Stimulated activated naive CD8-positive, alpha-beta T cell treated with anti-CD3 and anti-CD28 coated beads, Interleukin-15, amount 100 ng/mL, for 72 hours (primary cell): ENCODE measurements at regions not wholly inside any gene's neighbourhood (a gene's known extent, or its start where the extent isn't known, plus 50 kb on each side); places are given as distances from the start of the nearest gene placed in this dataset.
"Not testable (repeated sequence)": the region's sequence is repeated elsewhere in the genome, so short reads cannot be mapped to it uniquely, and the experiment has no call there.

ENCODE experiments used
- ATAC-seq: fragments of 150-1000 bp; cut with Tn5 transposase; 2 replicates; pipeline ENCODE4 v1.10.0; 2021; ENCODE audit warnings: mild to moderate bottlenecking, moderate library complexity
- DNase-seq, 2 donors: peaks; one replicate each; pipeline ENCODE4 v3.0.0; 2021 to 2022
- H3K27ac Mint-ChIP-seq, 2 donors: one replicate each; pipeline ENCODE4 v1.8.0; 2022; ENCODE audit warnings: mild to moderate bottlenecking in 2 of 2, mixed read lengths in 2 of 2, moderate library complexity in 2 of 2
- H3K27me3 Mint-ChIP-seq: one replicate; pipeline ENCODE4 v1.8.0; 2022; ENCODE audit warnings: mixed read lengths
- H3K4me1 Mint-ChIP-seq: one replicate; pipeline ENCODE4 v1.8.0; 2022; ENCODE audit warnings: mild to moderate bottlenecking, mixed read lengths
- H3K4me3 Mint-ChIP-seq, 2 donors: one replicate each; pipeline ENCODE4 v1.8.0; 2022; ENCODE audit warnings: mild to moderate bottlenecking in 2 of 2, mixed read lengths in 2 of 2, moderate library complexity in 1 of 2
- H3K9me3 Mint-ChIP-seq, 2 donors: one replicate each; pipeline ENCODE4 v1.8.0; 2022; ENCODE audit warnings: mixed read lengths in 2 of 2

DNA sequence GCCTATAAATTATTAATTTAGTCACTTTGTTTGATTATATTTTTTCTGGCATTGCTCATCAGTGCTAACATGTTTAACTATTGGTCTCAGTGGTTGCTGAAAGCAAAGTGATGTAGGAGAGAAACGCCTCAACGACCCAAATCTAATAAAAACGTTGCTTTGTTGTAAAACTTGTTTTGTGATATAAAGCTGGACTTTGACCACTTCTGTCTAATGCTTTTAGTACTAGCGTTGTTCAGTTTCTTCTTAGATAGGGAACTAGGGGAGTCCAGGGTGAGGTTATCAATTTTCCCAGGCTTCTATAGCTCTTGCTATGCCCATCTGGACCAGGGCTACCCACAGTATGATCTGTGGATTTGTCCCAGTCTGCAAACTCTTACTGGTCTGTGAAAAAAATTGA, 80.6 kb upstream of the TBC1D5 start:
- Mint-ChIP-seq H3K27me3 (peaks cover 26% of the 10 kb centered on the region), H3K4me1 (no peaks in the 10 kb centered on the region), H3K4me3 (no peak overlapping the region), H3K27ac (no peak overlapping the region), H3K9me3 (no peaks in the 10 kb centered on the region)
- DNase-seq (no peak), ATAC-seq (no peak)

DNA sequence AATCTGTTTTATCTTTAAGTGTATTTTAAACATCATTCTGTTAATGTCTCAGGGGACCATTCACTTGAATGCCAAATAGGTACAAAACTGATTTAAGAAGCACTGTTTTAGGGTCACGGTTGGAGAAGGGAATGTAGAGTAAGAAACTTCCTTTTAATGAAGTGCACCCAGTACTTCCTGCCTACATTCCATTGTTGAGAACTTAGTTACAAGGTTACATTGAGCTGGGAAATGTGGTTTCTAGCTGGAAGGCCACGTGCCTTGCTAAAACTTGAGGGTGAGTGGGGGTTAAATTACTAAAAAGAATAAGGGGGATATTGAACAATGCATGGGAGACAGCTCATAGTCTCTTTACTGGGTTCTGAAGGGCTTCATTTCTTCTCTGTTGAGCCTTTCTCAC, 78.3 kb upstream of the TBC1D5 start:
- Mint-ChIP-seq H3K4me3 (no peak overlapping the region), H3K4me1 (no peaks in the 10 kb centered on the region), H3K27ac (no peak overlapping the region), H3K9me3 (no peaks in the 10 kb centered on the region), H3K27me3 (peaks cover 16% of the 10 kb centered on the region)
- ATAC-seq (no peak), DNase-seq (no peak)

DNA sequence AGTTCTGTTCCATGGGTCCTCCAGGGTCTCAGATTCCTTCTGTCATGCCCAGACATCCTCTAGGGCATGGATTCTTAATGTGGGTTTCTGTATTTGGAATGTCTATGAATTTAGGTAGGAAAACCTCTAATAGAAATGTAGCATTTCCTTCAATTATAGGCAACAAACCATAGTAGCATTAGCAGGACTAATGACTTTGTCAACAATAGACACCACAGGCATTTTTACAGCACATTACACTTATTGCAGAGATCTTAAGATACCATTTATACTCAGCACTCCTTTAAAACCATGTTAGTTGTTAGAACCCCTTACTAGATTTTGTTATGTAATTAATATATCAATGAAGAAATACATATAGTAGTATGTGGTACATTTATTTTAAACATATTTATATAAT, 77.8 kb upstream of the TBC1D5 start:
- no peak overlapping the region for H3K27ac Mint-ChIP-seq
- H3K4me1 Mint-ChIP-seq, result no peaks in the 10 kb centered on the region
- H3K4me3 Mint-ChIP-seq, result no peak overlapping the region
- no peaks in the 10 kb centered on the region for H3K9me3 Mint-ChIP-seq
- DNase-seq (no peak), ATAC-seq (no peak)
- H3K27me3 Mint-ChIP-seq, result peaks cover 12% of the 10 kb centered on the region

DNA sequence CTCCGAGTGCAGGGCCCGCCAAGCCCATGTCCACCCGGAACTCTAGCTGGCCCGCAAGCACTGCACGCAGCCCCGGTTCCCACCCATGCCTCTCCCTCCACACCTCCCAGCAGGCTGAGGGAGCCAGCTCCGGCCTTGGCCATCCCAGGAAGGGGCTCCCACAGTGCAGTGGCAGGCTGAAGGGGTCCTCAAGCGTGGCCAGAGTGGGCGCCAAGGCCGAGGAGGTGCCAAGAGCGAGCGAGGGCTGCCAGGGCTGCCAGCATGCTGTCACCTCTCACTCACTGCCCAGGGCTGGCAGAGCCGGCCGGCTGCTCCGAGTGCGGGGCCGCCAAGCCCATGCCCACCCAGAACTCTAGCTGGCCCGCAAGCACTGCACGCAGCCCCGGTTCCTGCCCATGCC, 75.5 kb upstream of the TBC1D5 start:
- H3K9me3 Mint-ChIP-seq, H3K4me3 Mint-ChIP-seq, H3K27ac Mint-ChIP-seq, H3K4me1 Mint-ChIP-seq, ATAC-seq, DNase-seq: not testable (repeated sequence)
- H3K27me3 Mint-ChIP-seq, result peaks cover 10% of the 10 kb centered on the region

DNA sequence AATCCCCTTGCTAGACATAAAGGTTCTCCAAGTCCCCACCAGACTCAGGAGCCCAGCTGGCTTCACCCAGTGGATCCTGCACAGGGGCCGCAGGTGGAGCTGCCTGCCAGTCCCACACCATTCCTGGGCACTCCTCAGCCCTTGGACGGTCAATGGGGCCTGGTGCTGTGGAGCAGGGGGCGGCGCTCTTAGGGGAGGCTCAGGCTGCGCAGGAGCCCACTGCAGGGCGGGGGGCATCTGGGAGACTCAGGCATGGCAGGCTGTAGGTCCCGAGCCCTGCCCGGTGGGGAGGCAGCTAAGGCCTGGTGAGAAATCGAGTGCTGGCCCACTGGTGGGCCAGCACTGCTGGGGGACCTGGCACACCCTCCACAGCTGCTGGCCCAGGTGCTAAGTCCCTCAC, 75.1 kb upstream of the TBC1D5 start:
- Mint-ChIP-seq H3K27ac (no peak overlapping the region), H3K4me3 (no peak overlapping the region), H3K9me3 (peaks cover 0 to 3% of the 10 kb centered on the region in 2 donors), H3K4me1 (no peaks in the 10 kb centered on the region), H3K27me3 (peaks cover 10% of the 10 kb centered on the region)
- no peak for ATAC-seq
- DNase-seq, result no peak

DNA sequence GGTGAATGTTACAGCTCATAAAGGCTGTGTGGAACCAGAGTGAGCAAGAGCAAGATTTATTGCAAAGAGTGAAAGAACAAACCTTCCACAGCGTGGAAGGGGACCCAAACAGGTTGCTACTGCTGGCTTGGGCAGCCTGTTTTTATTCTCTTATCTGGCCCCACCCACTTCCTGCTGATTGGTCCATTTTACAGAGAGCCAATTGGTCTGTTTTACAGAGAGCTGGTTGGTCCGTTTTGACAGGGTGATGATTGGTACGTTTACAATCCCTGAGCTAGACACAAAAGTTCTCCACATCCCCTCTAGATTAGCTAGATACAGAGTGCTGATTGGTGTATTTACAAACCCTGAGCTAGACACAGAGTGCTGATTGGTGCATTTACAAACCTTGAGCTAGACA, 74.4 kb upstream of the TBC1D5 start:
- not testable (repeated sequence) for H3K9me3 Mint-ChIP-seq, H3K4me3 Mint-ChIP-seq, H3K27ac Mint-ChIP-seq, DNase-seq, H3K4me1 Mint-ChIP-seq, ATAC-seq
- peaks cover 10% of the 10 kb centered on the region for H3K27me3 Mint-ChIP-seq

DNA sequence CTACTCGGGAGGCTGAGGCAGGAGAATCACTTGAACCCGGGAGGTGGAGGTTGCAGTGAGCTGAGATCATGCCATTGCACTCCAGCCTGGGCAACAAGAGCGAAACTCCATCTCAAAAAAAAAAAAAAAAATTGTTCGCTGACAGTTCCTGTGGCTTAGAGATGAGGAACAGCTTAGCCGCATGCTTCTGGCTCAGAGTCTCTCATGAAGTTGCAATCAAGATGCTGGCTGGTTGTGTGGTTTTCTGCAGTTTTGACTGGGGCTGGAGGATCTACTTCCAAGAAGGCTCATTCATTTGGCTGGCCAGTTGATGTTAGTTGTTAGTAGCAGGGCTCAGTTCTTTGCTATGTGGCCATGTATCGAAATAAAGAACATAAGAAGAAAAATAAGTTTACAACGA, 69.9 kb upstream of the TBC1D5 start:
- not testable (repeated sequence) for H3K4me1 Mint-ChIP-seq, H3K9me3 Mint-ChIP-seq, DNase-seq, H3K27me3 Mint-ChIP-seq, ATAC-seq, H3K27ac Mint-ChIP-seq, H3K4me3 Mint-ChIP-seq

DNA sequence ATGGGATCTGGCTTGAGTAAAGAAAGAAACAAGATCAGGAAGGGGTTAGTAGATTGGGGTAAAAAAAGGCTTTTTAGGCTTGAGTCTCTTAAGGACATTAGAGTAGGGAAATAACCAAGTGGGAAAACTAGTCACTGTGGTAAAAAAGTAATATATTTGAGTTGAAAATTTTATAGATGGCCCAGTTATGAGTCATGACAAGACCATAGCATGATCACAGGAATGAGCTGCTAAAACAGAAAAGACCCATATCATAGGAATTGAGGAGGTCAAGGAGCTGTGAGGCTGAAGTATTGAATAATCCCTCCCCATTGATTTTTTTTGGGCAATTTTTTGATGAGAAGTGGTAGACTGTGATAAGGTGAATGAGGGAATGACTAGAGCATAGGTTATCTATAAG, 69.2 kb upstream of the TBC1D5 start:
- Mint-ChIP-seq H3K9me3 (peaks cover 0 to 5% of the 10 kb centered on the region in 2 donors), H3K4me3 (no peak overlapping the region), H3K27me3 (no peaks in the 10 kb centered on the region), H3K27ac (no peak overlapping the region), H3K4me1 (peaks cover 11% of the 10 kb centered on the region)
- no peak for ATAC-seq
- DNase-seq, result no peak

DNA sequence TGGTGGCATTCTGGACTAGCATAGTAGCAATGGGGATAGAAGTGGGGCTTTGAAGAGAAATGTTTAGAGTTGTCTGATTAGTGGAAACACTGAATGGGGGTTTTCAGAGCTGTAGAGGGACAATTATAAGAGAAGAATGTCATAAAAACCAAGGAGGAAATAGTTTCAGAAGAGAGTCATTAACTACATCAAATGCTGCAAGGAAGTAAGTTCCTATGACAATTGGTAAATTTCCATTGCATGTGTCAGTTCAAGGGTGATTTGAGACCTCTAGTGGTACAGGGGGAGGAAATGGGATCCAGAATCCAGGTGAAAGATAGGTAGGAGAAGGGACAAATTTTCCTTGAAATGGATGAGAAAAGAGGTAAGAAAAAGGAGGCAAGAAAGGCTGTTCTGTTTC, 68.3 kb upstream of the TBC1D5 start:
- H3K27ac Mint-ChIP-seq, result no peak overlapping the region
- no peak overlapping the region for H3K4me3 Mint-ChIP-seq

DNA sequence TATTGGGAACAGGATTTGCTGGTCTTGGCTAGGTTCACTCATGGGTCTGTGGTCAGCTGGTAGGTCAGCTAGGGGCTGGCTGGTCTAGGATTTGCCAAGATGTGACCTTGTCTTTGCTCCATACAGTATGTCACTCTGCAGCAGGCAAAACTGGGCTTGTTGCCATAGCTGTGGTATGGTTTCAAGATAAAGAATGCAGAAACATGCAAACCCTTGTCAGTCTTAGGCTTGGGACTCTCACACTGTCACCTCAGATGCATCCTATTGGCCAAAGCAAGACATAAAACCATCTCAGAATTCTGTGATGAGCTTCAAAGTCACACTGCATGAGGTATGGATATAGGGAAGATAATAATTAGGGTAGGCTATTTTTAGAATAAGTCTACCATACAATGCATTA, 66.6 kb upstream of the TBC1D5 start:
- ATAC-seq, result no peak
- Mint-ChIP-seq H3K4me3 (no peak overlapping the region), H3K4me1 (peaks cover 20% of the 10 kb centered on the region), H3K9me3 (peaks cover 0 to 5% of the 10 kb centered on the region in 2 donors), H3K27me3 (no peaks in the 10 kb centered on the region), H3K27ac (no peak overlapping the region)
- no peak for DNase-seq

More for the DNA sequence above, 68.3 kb upstream of the TBC1D5 start:
- DNase-seq (no peak), ATAC-seq (no peak)
- Mint-ChIP-seq H3K27me3 (no peaks in the 10 kb centered on the region), H3K9me3 (peaks cover 0 to 5% of the 10 kb centered on the region in 2 donors), H3K4me1 (peaks cover 20% of the 10 kb centered on the region)

DNA sequence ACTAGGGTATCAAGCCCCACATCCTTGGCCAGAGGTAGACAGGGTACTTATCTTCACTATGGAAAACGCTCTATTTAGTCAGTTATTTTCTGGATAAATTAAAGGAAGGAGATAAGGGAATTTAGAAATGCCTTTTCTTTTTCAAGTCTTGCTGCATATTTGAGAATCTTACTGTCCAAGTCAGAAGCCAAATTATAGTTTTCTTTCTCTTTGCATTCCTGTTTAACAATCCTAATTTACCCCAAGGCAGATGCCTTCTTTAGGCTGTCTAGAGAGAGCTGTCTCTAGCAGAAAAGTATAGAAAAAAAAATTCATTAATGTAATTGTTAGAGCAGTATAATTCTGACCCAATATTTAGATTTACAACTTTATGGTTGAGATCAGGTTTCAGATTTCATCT, 64.4 kb upstream of the TBC1D5 start:
- no peak for DNase-seq
- ATAC-seq, result no peak
- H3K4me1 Mint-ChIP-seq, result peaks cover 20% of the 10 kb centered on the region
- H3K27me3 Mint-ChIP-seq, result no peaks in the 10 kb centered on the region
- no peaks in the 10 kb centered on the region for H3K9me3 Mint-ChIP-seq
- no peak overlapping the region for H3K27ac Mint-ChIP-seq
- H3K4me3 Mint-ChIP-seq, result peak overlapping the region; percentile 11 to 19

DNA sequence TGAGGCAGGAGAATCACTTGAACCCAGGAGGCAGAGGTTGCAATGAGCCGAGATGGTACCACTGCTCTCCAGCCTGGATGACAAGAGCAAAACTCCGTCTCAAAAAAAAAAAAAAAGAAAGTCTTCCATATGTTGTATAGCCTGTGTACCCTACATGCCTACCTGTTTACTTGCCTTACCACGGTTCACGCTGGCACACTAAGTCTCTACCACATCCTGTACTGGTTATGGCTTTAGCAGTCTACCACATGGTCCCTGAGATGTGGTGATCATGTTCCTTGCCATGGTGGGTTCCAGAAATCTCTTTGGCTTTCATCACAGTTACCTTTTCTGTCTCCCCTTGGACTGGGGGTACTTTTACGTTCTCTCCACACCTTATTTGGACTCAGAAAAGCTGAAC, 63.8 kb upstream of the TBC1D5 start:
- H3K27ac Mint-ChIP-seq, result no peak overlapping the region
- H3K4me3 Mint-ChIP-seq, result peak overlapping the region; percentile 11 to 19
- DNase-seq, result peak in 1 of 2 donors; percentile 39
- ATAC-seq, result peak; percentile 99
- H3K27me3 Mint-ChIP-seq, result no peaks in the 10 kb centered on the region
- H3K9me3 Mint-ChIP-seq, result no peaks in the 10 kb centered on the region
- H3K4me1 Mint-ChIP-seq, result peaks cover 20% of the 10 kb centered on the region

DNA sequence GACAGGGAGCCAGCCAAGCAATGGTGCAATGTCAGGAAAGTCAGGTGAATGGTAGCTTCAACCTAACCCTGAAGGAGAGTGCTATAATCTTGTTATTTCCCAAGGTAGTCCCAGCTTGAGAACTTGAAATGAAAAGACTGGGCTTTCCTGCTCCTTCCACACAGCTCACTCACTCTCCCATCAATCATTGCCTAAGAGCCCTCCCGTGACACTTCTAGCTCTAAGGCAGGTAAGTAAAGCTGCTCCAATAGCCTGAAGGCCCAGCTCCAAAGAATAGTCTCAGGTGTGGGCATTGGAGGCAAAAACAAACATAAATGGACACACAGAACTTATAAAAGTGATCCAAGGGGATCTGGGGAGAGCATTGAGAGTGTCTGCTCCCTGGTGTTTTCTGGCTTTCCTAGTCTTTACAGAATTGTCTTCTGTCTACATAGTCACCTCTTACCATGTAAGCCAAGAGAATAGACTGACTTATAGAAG, 63.1 kb upstream of the TBC1D5 start:
- H3K27me3 Mint-ChIP-seq, result peaks cover 4% of the 10 kb centered on the region
- no peaks in the 10 kb centered on the region for H3K9me3 Mint-ChIP-seq
- H3K4me3 Mint-ChIP-seq, result no peak overlapping the region
- no peak overlapping the region for H3K27ac Mint-ChIP-seq
- ATAC-seq, result no peak
- DNase-seq, result no peak
- peaks cover 16% of the 10 kb centered on the region for H3K4me1 Mint-ChIP-seq

DNA sequence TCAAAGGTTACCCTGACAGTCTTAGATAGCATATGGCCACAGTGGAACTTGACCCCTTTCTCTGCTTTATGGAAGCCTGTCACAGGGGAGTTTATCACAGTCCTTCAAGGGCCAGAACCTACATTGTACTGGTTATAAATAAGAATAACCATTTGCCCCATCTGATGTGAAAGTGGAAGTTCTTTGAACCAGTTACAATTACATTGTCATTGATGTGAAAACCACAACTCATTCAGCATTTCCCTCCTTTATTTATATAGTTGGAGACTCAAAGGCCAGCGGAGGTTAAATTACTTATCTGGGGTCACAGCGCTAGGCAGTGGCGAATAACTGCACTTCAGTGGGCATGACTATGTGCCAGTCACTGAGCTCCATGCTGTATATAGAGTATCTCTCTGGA, 60.5 kb upstream of the TBC1D5 start:
- ATAC-seq (no peak), DNase-seq (no peak)
- H3K4me3 Mint-ChIP-seq, result no peak overlapping the region
- H3K27me3 Mint-ChIP-seq, result peaks cover 20% of the 10 kb centered on the region
- H3K27ac Mint-ChIP-seq, result no peak overlapping the region
- peaks cover 13% of the 10 kb centered on the region for H3K4me1 Mint-ChIP-seq
- H3K9me3 Mint-ChIP-seq, result no peaks in the 10 kb centered on the region

DNA sequence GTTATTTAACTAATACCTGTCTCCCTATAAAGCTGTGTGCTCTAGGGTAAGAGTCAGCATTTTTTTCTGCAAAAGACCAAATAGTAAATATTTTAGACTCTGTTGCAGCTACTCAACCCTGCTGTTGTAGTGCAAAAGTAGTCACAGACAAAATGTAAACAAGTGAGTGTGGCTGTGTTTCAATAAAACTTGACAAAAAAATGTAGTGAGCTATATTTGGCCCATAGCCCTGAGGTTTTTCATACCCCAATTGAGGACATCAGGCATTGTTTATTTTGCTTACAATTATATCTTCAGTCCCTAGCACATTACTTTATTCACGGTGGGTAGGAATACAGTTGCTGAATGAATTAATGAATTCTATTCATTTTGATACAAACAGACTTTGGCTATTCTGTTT, 58.7 kb upstream of the TBC1D5 start:
- Mint-ChIP-seq H3K4me3 (no peak overlapping the region), H3K9me3 (no peaks in the 10 kb centered on the region), H3K27ac (no peak overlapping the region), H3K27me3 (peaks cover 20% of the 10 kb centered on the region), H3K4me1 (peaks cover 4% of the 10 kb centered on the region)
- DNase-seq, result no peak
- ATAC-seq, result no peak

DNA sequence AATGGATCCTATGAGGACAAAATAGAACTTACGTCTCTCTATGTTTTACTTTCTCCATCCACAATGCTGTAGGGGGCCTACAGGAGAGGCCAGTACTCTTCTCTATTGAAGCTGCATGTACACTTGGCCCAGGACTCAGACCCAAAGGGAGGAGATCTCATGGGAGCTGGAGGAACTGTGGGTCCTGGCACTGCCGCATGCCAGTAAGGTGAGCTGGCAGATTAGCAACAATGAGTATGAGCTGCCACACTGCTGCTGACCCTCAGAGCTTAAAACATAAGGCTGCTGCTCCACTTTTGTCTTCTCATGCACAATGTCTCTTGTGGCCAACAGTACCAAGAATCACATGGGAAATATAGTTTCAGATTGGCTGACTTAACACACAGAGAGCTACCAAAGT, 57.8 kb upstream of the TBC1D5 start:
- ATAC-seq (no peak), DNase-seq (no peak)
- Mint-ChIP-seq H3K9me3 (no peaks in the 10 kb centered on the region), H3K4me1 (no peaks in the 10 kb centered on the region), H3K4me3 (no peak overlapping the region), H3K27ac (no peak overlapping the region), H3K27me3 (peaks cover 20% of the 10 kb centered on the region)

DNA sequence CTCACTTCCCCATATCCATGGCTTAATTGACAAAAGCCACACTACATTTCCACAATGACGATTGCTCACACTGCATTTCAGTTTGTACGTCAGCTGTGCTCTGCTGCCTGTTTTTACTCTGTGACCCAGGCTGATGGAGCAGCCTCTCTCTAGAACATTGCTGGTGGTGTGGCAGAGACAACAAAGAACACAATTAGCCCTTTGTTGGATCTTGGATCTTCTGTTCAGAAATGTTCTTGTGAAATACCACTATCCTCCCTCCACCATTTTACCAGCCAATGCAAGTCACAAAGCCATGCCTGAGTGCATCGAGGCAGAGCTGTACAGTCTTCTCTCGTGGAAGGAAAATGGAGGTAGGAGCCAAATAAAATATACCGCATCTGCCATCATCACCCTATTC, 56.9 kb upstream of the TBC1D5 start:
- H3K27me3 Mint-ChIP-seq, result peaks cover 20% of the 10 kb centered on the region
- ATAC-seq (no peak), DNase-seq (no peak)
- no peak overlapping the region for H3K4me3 Mint-ChIP-seq
- H3K27ac Mint-ChIP-seq, result no peak overlapping the region
- no peaks in the 10 kb centered on the region for H3K4me1 Mint-ChIP-seq
- no peaks in the 10 kb centered on the region for H3K9me3 Mint-ChIP-seq
